Breast epithelium (tissue), 3 donors: ENCODE measurements at regions not wholly inside any gene's neighbourhood (a gene's known extent, or its start where the extent isn't known, plus 50 kb on each side); places are given as distances from the start of the nearest gene placed in this dataset.

Experiments
- POLR2A ChIP-seq: fragments of 450-650 bp; IDR thresholded peaks from one replicate; pipeline ENCODE4 v1.6.1; 2016; ENCODE audit warnings: antibody characterized with exemption, mild to moderate bottlenecking, moderate library complexity
- POLR2AphosphoS5 ChIP-seq, 3 donors: sonication (generic); formaldehyde crosslinking; IDR thresholded peaks; one replicate each; pipeline ENCODE4 v1.6.1; 2017; ENCODE audit warnings: antibody characterized with exemption in 3 of 3
- TF ChIP-seq, protein P1 (sequence below), 3 donors: fragments of 450-650 bp; IDR thresholded peaks; one replicate each; pipeline ENCODE4 v1.5.1; 2016 to 2017; ENCODE audit warnings: antibody characterized with exemption in 3 of 3, mild to moderate bottlenecking in 3 of 3, moderate library complexity in 3 of 3

DNA sequence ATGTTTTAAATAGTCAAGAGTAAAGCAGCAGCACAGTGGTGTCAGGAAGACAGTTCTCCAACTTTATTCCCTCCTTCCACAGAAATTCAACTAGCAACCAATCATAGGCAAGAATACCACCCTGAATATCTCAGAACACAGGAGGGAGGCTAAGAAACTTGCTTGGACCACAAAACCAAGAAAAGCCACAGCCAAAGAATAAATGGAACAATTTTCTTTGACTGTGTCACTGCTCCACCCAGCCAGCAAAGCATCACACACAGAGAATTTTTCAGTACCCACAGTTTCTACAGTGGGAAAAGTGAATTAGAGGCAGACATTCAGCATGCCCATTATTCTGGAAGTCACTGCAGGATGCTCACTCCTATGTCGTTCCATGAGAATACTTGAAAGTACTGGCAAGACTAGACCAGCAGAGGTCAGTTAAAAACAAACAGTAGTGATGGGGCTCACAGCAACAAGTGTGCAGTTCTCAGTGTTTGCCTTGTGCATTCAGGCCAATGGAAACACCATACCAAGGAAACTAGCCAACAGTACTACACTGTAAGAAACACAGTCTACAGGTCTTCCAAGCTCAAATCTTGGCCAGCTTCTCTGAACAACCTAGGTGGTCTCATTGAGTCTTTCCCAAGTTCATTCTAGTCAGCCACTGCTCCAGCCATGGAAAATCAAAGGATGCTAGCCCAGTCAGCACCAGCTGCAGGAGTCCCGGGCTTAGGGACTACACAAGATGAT is 56.8 kb upstream of the FOXG1 start:
- TF ChIP-seq POLR2AphosphoS5 (IDR thresholded peaks at IDR 0.05) (no peak), POLR2A (no peak)
- TF ChIP-seq, protein P1, sequence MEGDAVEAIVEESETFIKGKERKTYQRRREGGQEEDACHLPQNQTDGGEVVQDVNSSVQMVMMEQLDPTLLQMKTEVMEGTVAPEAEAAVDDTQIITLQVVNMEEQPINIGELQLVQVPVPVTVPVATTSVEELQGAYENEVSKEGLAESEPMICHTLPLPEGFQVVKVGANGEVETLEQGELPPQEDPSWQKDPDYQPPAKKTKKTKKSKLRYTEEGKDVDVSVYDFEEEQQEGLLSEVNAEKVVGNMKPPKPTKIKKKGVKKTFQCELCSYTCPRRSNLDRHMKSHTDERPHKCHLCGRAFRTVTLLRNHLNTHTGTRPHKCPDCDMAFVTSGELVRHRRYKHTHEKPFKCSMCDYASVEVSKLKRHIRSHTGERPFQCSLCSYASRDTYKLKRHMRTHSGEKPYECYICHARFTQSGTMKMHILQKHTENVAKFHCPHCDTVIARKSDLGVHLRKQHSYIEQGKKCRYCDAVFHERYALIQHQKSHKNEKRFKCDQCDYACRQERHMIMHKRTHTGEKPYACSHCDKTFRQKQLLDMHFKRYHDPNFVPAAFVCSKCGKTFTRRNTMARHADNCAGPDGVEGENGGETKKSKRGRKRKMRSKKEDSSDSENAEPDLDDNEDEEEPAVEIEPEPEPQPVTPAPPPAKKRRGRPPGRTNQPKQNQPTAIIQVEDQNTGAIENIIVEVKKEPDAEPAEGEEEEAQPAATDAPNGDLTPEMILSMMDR (IDR thresholded peaks at IDR 0.05), result no peak
